Fibroblast of skin of left quadriceps (primary cell): ENCODE measurements at regions not wholly inside any gene's neighbourhood (a gene's known extent, or its start where the extent isn't known, plus 50 kb on each side); places are given as distances from the start of the nearest gene placed in this dataset.

Experiments used
- DNase-seq, 2 experiments: peaks; one replicate each; pipeline ENCODE4 v3.0.0-alpha.2; 2013; ENCODE audit warnings: low read depth in 2 of 2

DNA sequence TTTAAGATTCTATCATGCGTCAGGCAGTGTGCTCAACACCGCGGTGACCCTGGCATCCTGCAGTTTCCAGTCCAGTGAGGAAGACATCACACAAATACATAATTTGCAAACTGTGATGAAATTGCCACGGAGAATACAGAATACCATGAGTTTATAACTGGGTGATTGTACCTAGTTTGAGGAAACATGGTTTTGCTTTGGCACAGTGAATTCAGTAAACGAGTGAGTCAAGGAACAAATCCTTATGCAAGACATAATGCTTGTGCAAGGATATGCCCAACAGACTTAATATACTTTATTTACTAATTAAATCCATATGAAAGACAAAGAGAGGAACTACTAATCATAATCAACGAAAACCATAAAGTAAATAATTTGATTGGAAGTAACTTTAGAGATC, 311.8 kb upstream of the TMTC1 start:
- DNase-seq, result no peak

GRCh38 chr12:30092983-30093617, 309.4 kb upstream of the TMTC1 start:
- DNase-seq, result no peak

GRCh38 chr12:30090258-30090657, 306.5 kb upstream of the TMTC1 start:
- no peak for DNase-seq

DNA sequence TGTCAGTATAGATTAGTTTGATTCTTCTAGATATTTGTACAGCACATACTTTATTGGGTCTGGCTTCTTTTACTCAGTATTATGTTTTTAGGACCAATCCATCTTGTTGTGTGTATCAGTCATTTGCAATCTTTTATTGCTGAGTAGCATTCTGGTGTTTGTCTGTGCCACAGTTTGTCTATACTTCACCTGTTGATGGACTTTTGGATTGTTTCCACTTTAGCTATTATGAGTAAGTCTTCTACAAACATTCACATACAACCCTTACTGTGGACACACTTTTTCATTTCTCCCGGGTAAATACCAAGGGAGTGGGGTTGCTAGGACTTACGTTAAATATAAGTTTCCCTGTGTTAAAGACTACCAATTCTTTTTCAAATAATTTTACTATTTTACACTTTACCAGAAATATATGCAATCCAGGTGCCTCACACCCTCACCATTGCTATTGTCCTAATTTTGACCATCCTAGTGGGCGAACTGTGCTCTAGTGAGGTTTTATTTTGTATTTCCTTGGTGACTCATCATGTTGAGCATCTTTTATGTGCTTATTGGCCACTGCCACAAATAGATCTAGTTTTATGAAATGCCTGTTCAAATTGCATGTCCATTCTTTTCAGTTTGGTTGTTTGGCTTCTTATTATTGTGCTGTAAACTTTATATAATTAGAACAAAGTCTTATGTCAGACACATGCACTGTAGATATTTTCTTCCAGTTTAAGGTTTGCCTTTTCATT, 304.7 kb upstream of the TMTC1 start:
- DNase-seq, result no peak

- no peak for DNase-seq
Measured at GRCh38 chr12:30082381-30082780, 298.6 kb upstream of the TMTC1 start.

GRCh38 chr12:30074916-30075315, 291.2 kb upstream of the TMTC1 start:
- DNase-seq, result no peak

GRCh38 chr12:30072824-30073223, 289.1 kb upstream of the TMTC1 start:
- no peak for DNase-seq

- peak; percentile 28 to 32 for DNase-seq
Measured at GRCh38 chr12:30067146-30067545, 283.4 kb upstream of the TMTC1 start.

DNA sequence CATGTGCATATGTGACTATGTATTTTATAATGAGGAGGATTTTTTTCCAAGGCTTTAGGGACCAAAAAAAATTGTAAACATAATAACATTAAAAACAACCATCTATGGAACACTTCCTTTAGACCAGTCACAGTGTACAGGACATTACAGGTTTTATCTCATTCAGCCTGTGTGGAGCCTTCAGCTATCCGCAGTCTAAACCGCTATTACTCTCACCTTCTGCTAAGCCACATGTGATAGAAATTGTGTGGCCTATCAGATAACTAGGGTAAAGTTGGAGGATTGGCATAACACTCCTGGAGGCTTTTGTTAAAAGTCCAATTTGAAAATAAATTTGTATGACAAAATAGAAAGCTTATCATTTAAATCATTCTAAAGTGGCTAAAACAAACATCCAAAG, 281.2 kb upstream of the TMTC1 start:
- no peak for DNase-seq

GRCh38 chr12:30063435-30063945, 279.7 kb upstream of the TMTC1 start:
- DNase-seq, result no peak

DNA sequence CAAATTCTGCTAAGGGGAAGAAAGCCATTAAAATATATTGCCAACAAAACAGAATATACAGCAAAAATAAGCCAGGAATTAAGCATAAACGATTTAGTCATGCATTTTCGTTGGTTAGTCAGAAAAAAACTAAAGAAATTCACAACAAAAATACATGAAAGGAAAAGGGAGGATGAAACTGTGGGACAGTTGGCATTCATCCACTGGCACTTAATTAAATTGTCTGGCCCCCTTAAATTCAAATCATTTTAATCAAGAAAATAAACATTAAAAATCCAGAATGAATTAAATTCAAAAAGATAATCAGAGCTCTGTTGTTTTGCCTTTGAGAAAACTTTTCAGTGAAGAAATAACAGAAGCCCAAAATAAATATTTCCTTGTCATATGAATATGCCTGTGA, 264.6 kb upstream of the TMTC1 start:
- DNase-seq, result no peak

GRCh38 chr12:30047516-30048254, 263.9 kb upstream of the TMTC1 start:
- DNase-seq, result peak; percentile 41 to 54

- no peak for DNase-seq
Measured at GRCh38 chr12:30046376-30046775, 262.6 kb upstream of the TMTC1 start.

GRCh38 chr12:30045171-30045570, 261.4 kb upstream of the TMTC1 start:
- DNase-seq, result no peak

DNA sequence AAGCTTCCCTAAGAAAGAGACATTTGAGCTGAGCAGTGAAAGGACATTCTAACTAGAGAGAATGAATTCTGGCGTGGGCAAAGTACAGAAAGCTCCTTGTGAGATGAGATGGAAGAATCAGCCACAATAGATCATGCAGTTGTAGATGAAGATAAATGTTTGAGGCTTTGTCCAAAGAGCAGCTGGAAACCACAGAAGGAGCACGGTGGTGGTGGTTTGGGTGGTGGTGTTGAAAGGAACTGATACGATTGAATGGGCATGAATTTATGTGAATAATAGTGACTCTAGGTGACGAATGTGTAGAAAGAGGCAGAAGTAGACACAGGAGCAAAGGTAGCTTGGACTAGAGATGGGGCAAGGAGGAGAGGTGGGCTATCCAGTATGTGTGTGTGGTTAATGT, 260.5 kb upstream of the TMTC1 start:
- DNase-seq, result no peak

GRCh38 chr12:30043151-30043847, 259.6 kb upstream of the TMTC1 start:
- no peak for DNase-seq

GRCh38 chr12:30041096-30041495, 257.4 kb upstream of the TMTC1 start:
- no peak for DNase-seq

GRCh38 chr12:30030693-30031374, 247.1 kb upstream of the TMTC1 start:
- no peak for DNase-seq

- peak; percentile 45 to 51 for DNase-seq
Measured at GRCh38 chr12:30026621-30027234, 243.0 kb upstream of the TMTC1 start.

DNA sequence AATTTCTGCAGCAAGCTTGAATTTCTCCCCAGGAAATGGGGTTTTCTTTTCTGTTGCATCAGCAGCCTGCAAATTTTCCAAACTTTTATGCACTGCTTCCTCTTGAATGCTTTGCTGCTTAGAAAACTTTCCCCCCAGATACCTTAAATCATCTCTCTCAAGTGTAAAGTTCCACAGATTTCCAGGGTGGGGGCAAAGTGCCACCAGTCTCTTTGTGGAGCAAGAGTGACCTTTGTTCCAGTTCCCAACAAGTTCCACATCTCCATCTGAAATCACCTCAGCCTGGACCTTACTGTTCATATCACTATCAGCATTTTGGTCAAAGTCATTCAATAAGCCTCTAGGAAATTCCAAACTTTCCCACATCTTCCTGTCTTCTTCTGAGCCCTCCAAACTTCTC, 241.6 kb upstream of the TMTC1 start:
- no peak for DNase-seq

DNA sequence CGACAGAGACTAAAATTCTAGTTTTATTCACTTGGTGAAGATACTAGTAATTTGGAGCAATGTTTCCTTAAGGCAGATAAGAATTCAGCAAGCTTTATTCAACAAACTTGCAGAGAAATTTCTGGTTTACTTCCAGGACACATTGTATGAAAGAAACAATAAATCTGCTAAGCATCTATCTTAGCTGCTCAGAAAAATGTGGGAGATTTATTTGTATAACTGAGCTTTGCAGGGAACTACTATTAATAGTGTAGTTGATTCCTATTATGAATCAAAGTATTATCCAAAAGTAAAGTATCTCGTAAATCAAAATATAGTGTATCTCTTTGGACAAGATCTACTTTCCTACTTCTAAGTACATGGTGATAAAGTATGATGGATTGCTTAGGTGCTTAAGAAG, 239.4 kb upstream of the TMTC1 start:
- DNase-seq, result peak in 1 of 2 experiments; percentile 17
